NCI-H82 (cell line): ENCODE measurements at regions not wholly inside any gene's neighbourhood (a gene's known extent, or its start where the extent isn't known, plus 50 kb on each side); places are given as distances from the start of the nearest gene placed in this dataset.

Source experiments
- DNase-seq: peaks from one replicate; lab custom pipeline; 2025; lab: John Stamatoyannopoulos, UW

GRCh38 chr11:131121426-131122333 lies 205.4 kb upstream of the SNX19 start:
- no peak for DNase-seq

GRCh38 chr11:131122448-131122847 lies 206.2 kb upstream of the SNX19 start:
- DNase-seq = no peak

GRCh38 chr11:131129474-131129873 lies 213.2 kb upstream of the SNX19 start:
- DNase-seq = no peak

DNA sequence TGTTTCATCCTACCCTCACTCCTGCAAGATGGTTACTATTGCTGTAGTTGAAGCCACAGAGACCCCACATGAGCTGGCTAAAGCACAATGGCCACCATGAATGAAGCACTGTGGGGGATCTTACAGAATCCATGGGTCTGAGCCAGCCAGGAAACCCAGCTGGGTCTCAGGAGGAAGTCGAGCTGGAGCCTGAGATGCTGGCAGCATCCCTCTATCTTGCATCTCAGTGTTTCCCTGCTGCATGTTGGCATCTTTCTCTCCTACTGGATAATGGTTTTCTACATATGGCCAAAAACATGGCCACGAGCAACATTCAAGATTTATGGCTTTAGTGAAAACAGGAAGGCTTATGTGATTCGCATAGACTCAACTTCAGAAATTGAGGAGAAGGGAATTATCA lies 219.3 kb upstream of the SNX19 start:
- no peak for DNase-seq

- peak; percentile 41 for DNase-seq
Observed at GRCh38 chr11:131136486-131136885, 220.2 kb upstream of the SNX19 start.

- DNase-seq = no peak
Observed at GRCh38 chr11:131137046-131137445, 220.8 kb upstream of the SNX19 start.

DNA sequence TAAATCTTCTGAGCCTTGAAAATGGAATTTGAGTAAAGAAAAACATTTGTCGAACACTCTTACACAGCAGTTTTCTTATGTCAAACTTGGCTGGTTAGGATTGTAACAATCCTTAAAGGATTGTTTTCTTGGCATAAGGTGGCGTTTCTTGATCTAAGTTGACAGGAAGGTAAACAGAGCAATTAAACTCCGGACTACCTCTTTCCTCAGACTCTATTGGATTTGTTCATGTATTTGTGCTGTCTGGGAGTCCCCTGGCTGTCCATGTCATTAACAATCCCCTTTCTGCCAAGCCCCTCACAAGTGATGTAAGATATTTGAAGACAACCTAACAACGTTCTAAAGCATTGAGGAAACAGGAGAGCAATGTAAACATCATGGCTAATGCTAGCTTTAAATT lies 222.5 kb upstream of the SNX19 start:
- no peak for DNase-seq

DNA sequence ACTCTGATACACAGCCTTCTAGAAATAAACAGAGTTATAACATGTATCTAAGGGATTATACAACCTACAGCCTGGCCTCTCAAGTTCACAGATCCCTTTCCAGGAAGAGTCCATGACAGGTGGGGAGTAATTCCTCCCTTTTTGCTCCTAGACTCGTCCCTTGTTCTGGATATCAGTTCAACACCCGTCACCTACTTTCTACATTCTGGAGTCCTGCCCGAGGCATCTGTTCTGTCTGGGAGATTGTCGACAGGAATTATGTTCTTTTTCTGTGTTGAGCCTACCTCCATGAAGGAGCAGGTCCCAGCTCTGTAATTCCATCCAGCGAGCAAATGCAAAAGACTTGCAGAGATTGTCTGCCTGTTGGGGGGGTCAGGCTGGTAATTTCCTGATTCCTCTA lies 224.6 kb upstream of the NTM start:
- DNase-seq = peak; percentile 5

GRCh38 chr11:131146827-131147490 lies 223.5 kb upstream of the NTM start:
- DNase-seq = no peak

GRCh38 chr11:131154351-131154750 lies 216.1 kb upstream of the NTM start:
- no peak for DNase-seq

DNA sequence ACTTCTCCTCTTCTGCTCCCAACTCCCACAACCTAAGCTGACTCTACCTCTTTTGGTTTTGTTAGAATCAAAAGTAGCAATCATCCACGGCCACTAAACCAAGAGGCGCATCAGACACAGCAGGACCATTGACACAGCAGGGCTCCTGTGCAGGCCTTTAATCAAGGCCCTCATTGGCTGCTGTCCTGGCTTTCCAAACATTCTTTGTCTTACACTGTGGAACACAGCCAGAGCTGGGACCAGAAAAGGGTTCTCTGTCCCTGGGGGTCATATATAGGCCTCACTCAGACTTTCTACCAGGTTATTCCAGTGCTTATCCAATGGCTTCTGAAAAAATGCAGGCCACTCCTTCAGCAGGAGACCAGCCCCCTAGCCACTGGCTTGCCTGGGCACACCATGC lies 212.7 kb upstream of the NTM start:
- DNase-seq = no peak

DNA sequence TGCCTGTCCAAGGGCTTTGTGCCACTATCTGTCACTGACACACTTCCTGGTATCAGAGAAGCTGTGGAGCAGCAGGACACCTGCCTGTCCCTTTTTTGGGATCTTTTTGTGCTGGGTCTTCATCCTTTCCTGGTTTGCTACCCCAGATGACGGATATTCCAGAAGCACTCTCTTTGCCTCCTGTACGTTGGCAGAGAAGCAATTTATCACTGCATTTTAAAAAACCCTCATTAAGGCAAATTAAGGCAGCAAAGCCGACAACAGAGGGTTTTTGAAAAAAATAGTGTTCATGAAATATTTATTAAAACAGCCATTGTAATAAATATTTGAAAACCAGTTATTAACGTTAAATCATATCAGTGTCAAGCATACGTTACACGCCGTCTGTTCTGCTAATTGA lies 209.6 kb upstream of the NTM start:
- no peak for DNase-seq

DNA sequence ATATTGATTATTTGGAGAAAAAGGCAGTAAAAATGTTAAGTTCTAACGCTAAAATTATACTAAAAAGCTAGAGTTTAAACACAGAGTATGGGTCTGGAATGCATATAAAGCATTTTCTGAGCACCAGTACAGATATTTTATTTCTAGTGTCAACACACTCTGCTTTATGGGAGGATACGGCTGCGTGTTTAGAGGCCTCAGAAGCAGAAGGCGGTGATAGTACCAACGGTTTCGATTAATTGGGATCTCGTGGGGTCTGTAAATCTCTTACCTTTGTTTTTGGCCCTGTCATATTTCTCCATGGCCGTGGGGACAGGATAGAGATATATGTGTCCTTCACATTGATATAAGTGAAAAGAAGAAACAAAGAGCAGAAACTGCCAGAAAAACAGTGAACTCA lies 206.8 kb upstream of the NTM start:
- no peak for DNase-seq

DNA sequence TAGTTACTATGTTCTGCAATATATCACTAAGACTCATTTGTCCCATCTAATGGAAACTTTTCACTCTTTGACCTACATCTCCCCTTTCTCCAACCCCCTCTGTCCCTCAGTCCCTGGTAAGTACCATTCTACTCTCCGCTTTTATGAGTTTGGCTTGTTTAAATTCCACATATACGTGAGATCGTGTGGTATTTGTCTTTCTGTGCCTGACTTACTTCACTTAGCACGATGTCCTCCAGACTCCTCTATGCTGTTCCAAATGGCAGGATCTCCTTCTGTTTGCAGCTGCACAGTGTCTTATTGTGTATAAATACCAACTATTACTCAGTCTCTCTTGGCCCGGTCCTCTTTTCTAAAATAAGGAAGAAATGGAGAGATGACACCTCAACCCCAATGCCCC lies 205.4 kb upstream of the NTM start:
- DNase-seq = no peak

- DNase-seq = no peak
Observed at GRCh38 chr11:131168839-131169713, 201.3 kb upstream of the NTM start.

DNA sequence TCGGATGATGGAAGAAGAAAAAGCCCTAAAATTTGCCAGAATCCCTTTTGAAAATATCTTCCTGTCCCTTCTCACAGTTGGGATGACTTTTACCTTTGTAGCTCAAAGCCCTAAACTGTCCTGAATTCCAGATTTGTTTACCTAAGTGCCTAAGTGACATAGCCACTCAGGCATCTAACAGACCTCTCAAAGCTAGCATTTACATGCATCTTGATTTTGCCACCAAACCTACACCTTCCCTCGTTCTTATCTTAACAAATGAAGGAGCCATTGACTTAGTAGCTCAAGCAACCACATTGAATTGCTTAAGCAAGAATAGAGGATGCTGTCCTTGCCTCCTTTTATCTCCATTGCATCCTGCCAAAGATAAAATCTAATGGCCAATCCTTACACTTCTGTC lies 198.4 kb upstream of the NTM start:
- DNase-seq = no peak

- DNase-seq = peak; percentile 79
Observed at GRCh38 chr11:131178020-131178419, 192.4 kb upstream of the NTM start.

- DNase-seq = no peak
Observed at GRCh38 chr11:131178596-131178995, 191.8 kb upstream of the NTM start.

- no peak for DNase-seq
Observed at GRCh38 chr11:131179836-131180235, 190.6 kb upstream of the NTM start.

GRCh38 chr11:131185915-131186314 lies 184.5 kb upstream of the NTM start:
- DNase-seq = peak; percentile 12

GRCh38 chr11:131186629-131187101 lies 183.8 kb upstream of the NTM start:
- DNase-seq = peak; percentile 69

- no peak for DNase-seq
Observed at GRCh38 chr11:131190446-131190845, 180.0 kb upstream of the NTM start.
